Chondrocyte (in vitro differentiated cells): ENCODE measurements at regions not wholly inside any gene's neighbourhood (a gene's known extent, or its start where the extent isn't known, plus 50 kb on each side); places are given as distances from the start of the nearest gene placed in this dataset.

ENCODE experiments used
- DNase-seq: peaks from one replicate; pipeline ENCODE4 v3.0.0; 2021; ENCODE audit warnings: mixed read lengths, low spot score
- H3K27ac Mint-ChIP-seq: one replicate; pipeline ENCODE4 v1.8.0; 2021; ENCODE audit warnings: mild to moderate bottlenecking, moderate library complexity, mixed read lengths; ENCODE audit not compliant: unreplicated experiment
- H3K27me3 Mint-ChIP-seq: 2 replicates; pipeline ENCODE4 v1.8.0; 2021; ENCODE audit warnings: low read depth, mixed read lengths
- H3K36me3 Mint-ChIP-seq: 2 replicates; pipeline ENCODE4 v1.8.0; 2021; ENCODE audit warnings: low read depth, mixed read lengths
- H3K4me1 Mint-ChIP-seq: 2 replicates; pipeline ENCODE4 v1.8.0; 2021; ENCODE audit warnings: low read depth, mild to moderate bottlenecking, mixed read lengths
- H3K4me3 Mint-ChIP-seq: one replicate; pipeline ENCODE4 v1.8.0; 2021; ENCODE audit warnings: mild to moderate bottlenecking, moderate library complexity, mixed read lengths; ENCODE audit not compliant: unreplicated experiment
- H3K9me3 Mint-ChIP-seq: 2 replicates; pipeline ENCODE4 v1.8.0; 2021; ENCODE audit warnings: low read depth, mixed read lengths
- TF ChIP-seq, protein P1 (sequence below): fragments of 200-600 bp; sonication (generic); IDR thresholded peaks from 2 replicates; pipeline ENCODE4 v1.5.0; 2021; ENCODE audit warnings: antibody characterized with exemption, mild to moderate bottlenecking, moderate library complexity

- Mint-ChIP-seq H3K4me1 (no peaks in the 10 kb centered on the region), H3K27ac (no peak overlapping the region), H3K4me3 (no peak overlapping the region), H3K9me3 (no peaks in the 10 kb centered on the region), H3K36me3 (no peaks in the 10 kb centered on the region), H3K27me3 (no peaks in the 10 kb centered on the region)
- DNase-seq: no peak
- TF ChIP-seq, protein P1, sequence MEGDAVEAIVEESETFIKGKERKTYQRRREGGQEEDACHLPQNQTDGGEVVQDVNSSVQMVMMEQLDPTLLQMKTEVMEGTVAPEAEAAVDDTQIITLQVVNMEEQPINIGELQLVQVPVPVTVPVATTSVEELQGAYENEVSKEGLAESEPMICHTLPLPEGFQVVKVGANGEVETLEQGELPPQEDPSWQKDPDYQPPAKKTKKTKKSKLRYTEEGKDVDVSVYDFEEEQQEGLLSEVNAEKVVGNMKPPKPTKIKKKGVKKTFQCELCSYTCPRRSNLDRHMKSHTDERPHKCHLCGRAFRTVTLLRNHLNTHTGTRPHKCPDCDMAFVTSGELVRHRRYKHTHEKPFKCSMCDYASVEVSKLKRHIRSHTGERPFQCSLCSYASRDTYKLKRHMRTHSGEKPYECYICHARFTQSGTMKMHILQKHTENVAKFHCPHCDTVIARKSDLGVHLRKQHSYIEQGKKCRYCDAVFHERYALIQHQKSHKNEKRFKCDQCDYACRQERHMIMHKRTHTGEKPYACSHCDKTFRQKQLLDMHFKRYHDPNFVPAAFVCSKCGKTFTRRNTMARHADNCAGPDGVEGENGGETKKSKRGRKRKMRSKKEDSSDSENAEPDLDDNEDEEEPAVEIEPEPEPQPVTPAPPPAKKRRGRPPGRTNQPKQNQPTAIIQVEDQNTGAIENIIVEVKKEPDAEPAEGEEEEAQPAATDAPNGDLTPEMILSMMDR: no peak
Observed at GRCh38 chr14:85172889-85173477, 357.0 kb upstream of the FLRT2 start.

GRCh38 chr14:85175556-85175955, 354.4 kb upstream of the FLRT2 start:
- no peak for DNase-seq
- peaks cover 8% of the 10 kb centered on the region for H3K9me3 Mint-ChIP-seq
- H3K4me1 Mint-ChIP-seq: no peaks in the 10 kb centered on the region
- no peaks in the 10 kb centered on the region for H3K27me3 Mint-ChIP-seq
- no peak overlapping the region for H3K4me3 Mint-ChIP-seq
- TF ChIP-seq, protein P1: no peak
- no peak overlapping the region for H3K27ac Mint-ChIP-seq
- H3K36me3 Mint-ChIP-seq: no peaks in the 10 kb centered on the region

DNA sequence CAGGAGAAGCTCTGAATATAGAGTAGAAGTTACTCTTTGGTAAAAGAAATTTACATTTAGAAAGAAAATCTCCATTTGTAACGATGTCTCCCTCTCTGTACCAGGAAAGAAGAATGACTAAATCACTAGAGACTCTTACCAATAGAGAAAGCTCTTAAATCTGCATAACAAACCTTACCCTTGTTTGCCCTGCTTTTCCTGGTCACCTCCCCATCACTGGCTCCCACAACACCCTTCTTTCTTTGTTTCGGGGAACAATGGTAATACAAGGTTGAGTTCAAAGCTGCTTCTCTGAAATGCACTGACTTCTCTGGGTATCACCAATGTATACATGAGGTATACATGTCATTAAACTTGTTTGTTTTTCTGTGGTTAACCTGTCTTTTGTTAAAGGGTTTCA, 351.1 kb upstream of the FLRT2 start:
- Mint-ChIP-seq H3K9me3 (peaks cover 8% of the 10 kb centered on the region), H3K4me1 (no peaks in the 10 kb centered on the region), H3K36me3 (no peaks in the 10 kb centered on the region), H3K27me3 (no peaks in the 10 kb centered on the region), H3K4me3 (no peak overlapping the region), H3K27ac (no peak overlapping the region)
- TF ChIP-seq, protein P1: no peak
- DNase-seq: no peak

DNA sequence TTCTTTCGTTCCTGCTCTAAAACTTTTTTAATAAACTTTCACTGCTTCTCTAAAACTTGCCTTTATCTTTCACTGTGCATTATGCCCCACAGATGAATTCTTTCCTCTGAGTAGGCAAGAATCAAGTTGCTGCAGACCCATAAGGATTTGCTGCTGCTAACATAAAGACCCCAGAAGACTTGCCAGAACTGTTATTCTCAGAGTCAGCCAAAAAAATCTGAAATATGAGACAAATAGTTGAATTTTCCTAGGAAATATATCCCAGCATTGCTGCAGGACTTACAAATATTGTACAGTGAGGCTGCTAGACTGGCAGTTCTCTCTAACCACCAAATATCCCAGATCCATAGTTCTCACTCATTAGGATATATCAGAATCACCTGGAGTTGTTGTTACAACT, 349.1 kb upstream of the FLRT2 start:
- no peaks in the 10 kb centered on the region for H3K36me3 Mint-ChIP-seq
- no peak overlapping the region for H3K4me3 Mint-ChIP-seq
- no peak for DNase-seq
- H3K4me1 Mint-ChIP-seq: no peaks in the 10 kb centered on the region
- no peak overlapping the region for H3K27ac Mint-ChIP-seq
- H3K9me3 Mint-ChIP-seq: peaks cover 8% of the 10 kb centered on the region
- no peaks in the 10 kb centered on the region for H3K27me3 Mint-ChIP-seq
- TF ChIP-seq, protein P1: no peak

- Mint-ChIP-seq H3K27me3 (no peaks in the 10 kb centered on the region), H3K9me3 (peaks cover 8% of the 10 kb centered on the region), H3K4me3 (no peak overlapping the region), H3K4me1 (no peaks in the 10 kb centered on the region), H3K36me3 (no peaks in the 10 kb centered on the region), H3K27ac (no peak overlapping the region)
- DNase-seq: no peak
- TF ChIP-seq, protein P1: no peak
Observed at GRCh38 chr14:85182282-85182681, 347.7 kb upstream of the FLRT2 start.
